NCI-H345 treated with DMSO at 0.1 percent for 48 hours (cell line): ENCODE measurements at regions not wholly inside any gene's neighbourhood (a gene's known extent, or its start where the extent isn't known, plus 50 kb on each side); places are given as distances from the start of the nearest gene placed in this dataset.

Source experiments
- DNase-seq: peaks from one replicate; lab custom pipeline; 2025; ENCODE audit not compliant: unreplicated experiment; lab: John Stamatoyannopoulos, UW

- DNase-seq = no peak
Measured at GRCh38 chr13:22369840-22370239, 699.0 kb downstream of the FGF9 start.

GRCh38 chr13:22372261-22372660 lies 701.4 kb downstream of the FGF9 start:
- no peak for DNase-seq

- no peak for DNase-seq
Measured at GRCh38 chr13:22375151-22375550, 704.3 kb downstream of the FGF9 start.

- no peak for DNase-seq
Measured at GRCh38 chr13:22387899-22388298, 717.0 kb downstream of the FGF9 start.

GRCh38 chr13:22399801-22400420 lies 729.0 kb downstream of the FGF9 start:
- no peak for DNase-seq

DNA sequence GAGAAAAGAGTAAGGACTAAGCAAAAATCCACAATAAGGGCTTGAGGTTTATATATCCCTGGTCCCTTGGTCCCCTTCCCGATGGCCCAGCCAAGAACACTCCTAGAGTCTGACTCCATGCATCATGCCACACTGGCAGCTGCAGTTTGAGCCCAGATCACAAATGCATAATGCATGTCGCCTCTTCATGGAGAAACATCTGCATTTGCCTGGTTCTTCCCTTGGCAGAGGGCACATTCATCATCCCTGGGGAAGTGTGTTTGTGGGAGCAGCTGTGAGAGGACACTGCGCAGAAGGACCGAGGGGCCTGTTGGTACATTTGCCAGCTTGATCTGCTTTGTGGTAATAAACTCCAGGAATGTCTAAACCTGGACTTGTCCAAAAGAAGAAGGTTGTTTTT lies 731.8 kb downstream of the FGF9 start:
- no peak for DNase-seq

DNA sequence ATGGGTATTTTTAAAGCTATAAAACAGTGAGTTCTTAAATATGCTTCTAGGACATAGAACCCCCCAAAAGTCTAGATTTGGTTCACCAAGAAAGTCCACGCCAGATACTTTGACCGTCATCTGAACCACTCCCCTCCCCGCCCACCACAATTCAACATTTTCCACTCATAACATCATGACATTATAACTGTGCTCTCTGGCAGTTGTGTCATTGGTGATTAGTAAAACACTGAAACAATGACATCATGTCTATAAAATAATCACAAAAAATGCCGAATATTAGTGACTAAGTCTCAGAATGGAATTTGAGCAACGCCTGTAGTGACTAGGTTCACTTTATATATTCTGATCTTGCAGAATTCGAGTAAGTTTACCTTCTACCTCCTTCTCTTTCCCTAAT lies 732.3 kb downstream of the FGF9 start:
- no peak for DNase-seq

DNA sequence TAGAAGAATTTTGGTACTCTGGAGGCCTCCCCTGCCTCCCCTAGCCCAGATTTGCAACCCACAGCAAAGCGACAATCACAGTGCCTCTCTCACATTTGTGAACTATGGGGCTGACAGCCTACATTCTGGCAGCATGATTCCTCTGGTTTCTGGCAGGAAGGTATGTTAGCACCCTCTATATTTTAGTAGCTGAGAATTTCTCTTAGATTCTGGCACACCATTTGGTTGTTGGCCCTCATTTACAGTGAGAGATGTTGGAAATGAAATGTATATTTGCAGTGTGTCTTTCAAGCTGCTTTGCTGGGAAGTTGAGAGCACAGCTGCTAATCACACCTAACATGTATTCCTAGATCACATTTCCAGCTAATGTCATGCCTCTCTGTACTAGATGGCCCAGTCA lies 735.0 kb downstream of the FGF9 start:
- no peak for DNase-seq

DNA sequence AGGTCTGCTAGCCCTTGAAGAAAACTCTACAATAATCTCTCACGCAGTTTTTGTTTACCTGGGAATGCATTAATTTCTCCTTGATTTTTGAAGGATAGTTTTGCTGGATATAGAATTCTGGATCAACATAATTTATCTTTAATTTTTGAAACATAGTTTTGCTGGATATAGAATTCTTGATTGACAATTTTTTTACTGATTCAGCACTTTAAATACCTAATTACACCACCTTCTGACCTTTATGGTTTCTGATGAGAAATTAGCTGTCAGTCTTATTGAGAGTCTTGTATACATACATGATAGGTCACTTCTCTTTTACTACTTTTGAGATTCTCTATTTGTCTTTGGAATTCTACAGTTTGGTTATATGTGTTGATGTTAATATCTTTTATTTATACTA lies 741.6 kb downstream of the FGF9 start:
- DNase-seq = no peak

DNA sequence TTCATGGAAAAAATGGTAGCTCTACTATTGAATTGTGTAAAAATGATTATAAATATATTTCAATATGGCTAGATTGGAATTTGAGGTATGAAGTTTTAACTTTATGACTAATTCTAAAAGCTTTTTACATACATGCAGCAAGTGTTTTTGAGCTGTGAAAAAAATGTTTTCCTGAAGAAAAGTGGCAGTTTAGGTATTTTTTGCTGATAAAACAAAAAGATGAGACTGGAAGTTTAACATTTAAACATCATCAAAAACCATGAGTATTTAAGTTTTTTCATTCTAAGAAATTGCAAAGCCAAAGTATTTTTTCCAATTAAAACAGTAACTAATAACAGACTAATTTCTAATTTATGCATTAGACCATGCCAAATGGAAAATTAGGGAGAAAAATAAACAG lies 751.1 kb downstream of the FGF9 start:
- no peak for DNase-seq

DNA sequence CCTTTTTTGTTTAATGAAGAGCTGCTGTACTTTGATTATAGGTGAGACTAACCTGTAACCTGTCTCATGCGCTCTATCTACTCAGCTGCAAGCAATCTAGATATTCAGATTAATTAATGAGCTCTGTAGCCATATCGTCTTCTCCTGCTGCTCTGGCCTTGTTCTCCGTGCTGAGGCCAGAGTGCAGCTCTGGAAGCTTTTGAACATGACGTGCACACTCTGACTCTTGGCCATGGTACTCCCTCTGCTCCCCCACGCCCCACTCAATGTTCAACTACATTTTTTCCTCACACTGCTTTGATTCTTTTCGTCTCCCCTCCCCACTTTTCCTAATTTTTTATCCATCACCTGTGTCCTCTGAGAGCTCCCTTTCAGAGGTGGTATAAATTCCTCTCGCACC lies 751.8 kb downstream of the FGF9 start:
- no peak for DNase-seq

GRCh38 chr13:22423261-22423660 lies 752.4 kb downstream of the FGF9 start:
- no peak for DNase-seq

DNA sequence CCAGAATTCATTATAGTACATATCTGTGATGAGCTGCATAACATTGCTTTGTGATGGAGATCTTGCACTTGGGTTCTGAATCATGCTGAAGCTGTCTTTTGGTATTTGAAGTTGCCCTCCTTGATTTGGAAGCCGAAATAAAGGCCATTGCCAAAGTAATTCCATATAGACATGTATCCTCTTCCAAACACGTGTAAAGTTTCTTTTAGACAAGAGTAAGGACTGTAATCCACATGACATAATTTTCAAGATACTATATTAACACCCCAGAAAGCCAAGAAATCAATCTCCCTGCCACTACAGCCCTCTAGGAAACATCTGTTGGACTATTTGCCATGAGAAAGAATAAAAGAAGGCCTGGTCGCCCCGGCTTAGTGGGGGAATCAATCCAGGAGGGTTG lies 754.2 kb downstream of the FGF9 start:
- DNase-seq = no peak

- no peak for DNase-seq
Measured at GRCh38 chr13:22427066-22427465, 753.7 kb upstream of the SGCG start.

DNA sequence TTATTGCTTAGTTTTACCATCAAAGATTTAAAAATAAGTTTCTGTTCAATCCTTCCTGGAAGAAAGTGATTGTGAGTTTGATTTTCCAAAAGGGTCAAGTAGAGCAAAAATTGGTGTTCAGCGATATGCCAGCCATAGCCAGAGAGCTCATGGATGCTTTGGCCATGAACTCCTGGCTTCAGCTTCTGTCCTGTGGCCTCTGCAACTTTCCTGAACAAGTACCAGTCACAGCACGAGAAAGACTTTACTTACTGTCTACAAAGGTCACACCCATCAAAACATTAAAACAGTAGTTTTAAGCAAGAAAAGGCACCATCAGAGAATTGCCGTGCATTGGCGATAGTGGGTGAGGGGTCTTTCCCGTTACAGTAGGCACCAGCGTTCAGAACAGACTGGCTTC lies 753.0 kb upstream of the SGCG start:
- DNase-seq = no peak

DNA sequence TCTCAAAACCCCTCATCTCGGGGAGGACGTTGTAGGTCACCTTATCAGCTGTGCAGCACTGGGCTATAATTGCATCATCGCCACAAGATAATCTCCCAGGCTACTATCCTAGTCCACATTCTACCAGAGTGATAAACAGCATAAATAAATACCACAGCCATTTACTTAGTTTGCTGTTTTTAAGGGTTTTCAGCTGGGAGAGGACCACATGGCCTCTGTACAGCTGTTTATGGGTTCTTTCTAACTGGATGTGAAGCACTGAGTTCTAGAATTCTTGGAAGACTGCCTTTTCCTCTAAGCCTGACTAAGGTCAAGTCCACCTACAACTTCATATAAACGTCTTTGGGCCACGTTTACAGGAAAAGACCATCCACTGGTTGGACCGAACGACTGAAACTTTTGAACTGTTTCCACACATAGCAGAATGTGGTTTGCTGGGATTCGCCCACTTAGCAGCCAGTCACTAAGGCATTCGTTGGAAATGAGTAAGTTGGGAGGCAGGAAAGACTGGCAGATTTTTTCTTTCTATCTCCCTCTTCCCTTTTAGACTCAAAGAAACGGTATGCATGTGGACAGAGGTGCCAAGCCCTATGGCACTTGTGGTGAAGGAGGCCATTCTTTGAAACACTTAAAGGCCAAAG lies 752.5 kb upstream of the SGCG start:
- DNase-seq = no peak

- no peak for DNase-seq
Measured at GRCh38 chr13:22432690-22433089, 748.1 kb upstream of the SGCG start.

- DNase-seq = no peak
Measured at GRCh38 chr13:22447132-22447886, 733.5 kb upstream of the SGCG start.

DNA sequence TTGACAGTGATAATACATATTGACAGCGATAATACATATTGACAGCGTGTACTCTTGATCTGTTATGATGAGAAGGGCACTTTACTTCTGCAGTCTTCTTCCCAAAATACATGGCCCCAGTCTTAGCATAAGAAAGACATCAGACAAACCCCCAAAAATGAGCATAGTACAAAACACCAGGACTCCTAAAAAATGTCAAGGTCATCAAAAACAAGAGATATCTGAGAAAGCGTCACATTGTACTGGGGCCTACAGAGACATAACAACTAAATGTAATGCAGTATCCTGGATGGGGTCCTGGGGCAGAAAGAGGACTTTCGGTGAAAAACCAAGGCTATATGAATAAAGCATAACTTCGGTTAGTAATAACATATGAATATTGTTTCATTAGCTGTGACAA lies 731.5 kb upstream of the SGCG start:
- DNase-seq = no peak

- DNase-seq = no peak
Measured at GRCh38 chr13:22451327-22451741, 729.4 kb upstream of the SGCG start.

- DNase-seq = no peak
Measured at GRCh38 chr13:22454586-22454985, 726.2 kb upstream of the SGCG start.

- DNase-seq = no peak
Measured at GRCh38 chr13:22455036-22455435, 725.7 kb upstream of the SGCG start.
